ENCODE measurements at regions not wholly inside any gene's neighbourhood (a gene's known extent, or its start where the extent isn't known, plus 50 kb on each side); places are given as distances from the start of the nearest gene placed in this dataset.

- TF ChIP-seq, protein P1, sequence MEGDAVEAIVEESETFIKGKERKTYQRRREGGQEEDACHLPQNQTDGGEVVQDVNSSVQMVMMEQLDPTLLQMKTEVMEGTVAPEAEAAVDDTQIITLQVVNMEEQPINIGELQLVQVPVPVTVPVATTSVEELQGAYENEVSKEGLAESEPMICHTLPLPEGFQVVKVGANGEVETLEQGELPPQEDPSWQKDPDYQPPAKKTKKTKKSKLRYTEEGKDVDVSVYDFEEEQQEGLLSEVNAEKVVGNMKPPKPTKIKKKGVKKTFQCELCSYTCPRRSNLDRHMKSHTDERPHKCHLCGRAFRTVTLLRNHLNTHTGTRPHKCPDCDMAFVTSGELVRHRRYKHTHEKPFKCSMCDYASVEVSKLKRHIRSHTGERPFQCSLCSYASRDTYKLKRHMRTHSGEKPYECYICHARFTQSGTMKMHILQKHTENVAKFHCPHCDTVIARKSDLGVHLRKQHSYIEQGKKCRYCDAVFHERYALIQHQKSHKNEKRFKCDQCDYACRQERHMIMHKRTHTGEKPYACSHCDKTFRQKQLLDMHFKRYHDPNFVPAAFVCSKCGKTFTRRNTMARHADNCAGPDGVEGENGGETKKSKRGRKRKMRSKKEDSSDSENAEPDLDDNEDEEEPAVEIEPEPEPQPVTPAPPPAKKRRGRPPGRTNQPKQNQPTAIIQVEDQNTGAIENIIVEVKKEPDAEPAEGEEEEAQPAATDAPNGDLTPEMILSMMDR (IDR thresholded peaks at IDR 0.05; ENCODE audit: extremely low read depth in 1 of 2, insufficient read depth in 1 of 2, low read depth in 1 of 2, low read length in 2 of 2) = no peak
- no peak for TF ChIP-seq POLR2AphosphoS5 (IDR thresholded peaks at IDR 0.05; ENCODE audit: insufficient read depth, low read depth, low read length)
- TF ChIP-seq POLR2A (IDR thresholded peaks at IDR 0.05; ENCODE audit: low read depth, low read length) = no peak
- no peak for TF ChIP-seq FOS (IDR thresholded peaks at IDR 0.05; ENCODE audit: borderline replicate concordance, insufficient read depth, low read length)
These were observed 57.6 kb upstream of the DOCK1 start for GRCh38 chr10:126847666-126848065.

Data from endothelial cell of umbilical vein (primary cell).